Endothelial cell of hepatic sinusoid (primary cell): ENCODE measurements at regions not wholly inside any gene's neighbourhood (a gene's known extent, or its start where the extent isn't known, plus 50 kb on each side); places are given as distances from the start of the nearest gene placed in this dataset.

Experiments
- in situ Hi-C: cut with HindIII; loops from 2 replicates; pipeline ENCODE4 v1.10.0; 2017; ENCODE audit warnings: low sequenced_read_pairs

- in situ Hi-C loops, result no loop called here
Observed at GRCh38 chr11:107222431-107222830, 204.2 kb upstream of the GUCY1A2 start.

- in situ Hi-C loops, result no loop called here
Observed at GRCh38 chr11:107221748-107222285, 203.5 kb upstream of the GUCY1A2 start.

- in situ Hi-C loops, result no loop called here
Observed at GRCh38 chr11:107218123-107219013, 200.1 kb upstream of the GUCY1A2 start.

GRCh38 chr11:107217444-107217843 lies 199.2 kb upstream of the GUCY1A2 start:
- in situ Hi-C loops, result no loop called here

GRCh38 chr11:107215010-107215409 lies 196.7 kb upstream of the GUCY1A2 start:
- in situ Hi-C loops, result no loop called here

GRCh38 chr11:107203656-107204055 lies 185.4 kb upstream of the GUCY1A2 start:
- in situ Hi-C loops, result no loop called here

GRCh38 chr11:107202241-107202640 lies 184.0 kb upstream of the GUCY1A2 start:
- in situ Hi-C loops, result no loop called here

GRCh38 chr11:107198490-107199007 lies 180.3 kb upstream of the GUCY1A2 start:
- in situ Hi-C loops, result no loop called here

- in situ Hi-C loops, result no loop called here
Observed at GRCh38 chr11:107197932-107198331, 179.7 kb upstream of the GUCY1A2 start.

GRCh38 chr11:107196732-107197131 lies 178.5 kb upstream of the GUCY1A2 start:
- in situ Hi-C loops, result no loop called here

- in situ Hi-C loops, result no loop called here
Observed at GRCh38 chr11:107184986-107185385, 166.7 kb upstream of the GUCY1A2 start.

- in situ Hi-C loops, result no loop called here
Observed at GRCh38 chr11:107183953-107184352, 165.7 kb upstream of the GUCY1A2 start.

- in situ Hi-C loops, result no loop called here
Observed at GRCh38 chr11:107182978-107183377, 164.7 kb upstream of the GUCY1A2 start.

GRCh38 chr11:107180236-107180635 lies 162.0 kb upstream of the GUCY1A2 start:
- in situ Hi-C loops, result no loop called here

- in situ Hi-C loops, result no loop called here
Observed at GRCh38 chr11:107179829-107180228, 161.6 kb upstream of the GUCY1A2 start.

GRCh38 chr11:107177106-107177477 lies 158.8 kb upstream of the GUCY1A2 start:
- in situ Hi-C loops, result no loop called here

- in situ Hi-C loops, result no loop called here
Observed at GRCh38 chr11:107176148-107177105, 158.2 kb upstream of the GUCY1A2 start.

- in situ Hi-C loops, result no loop called here
Observed at GRCh38 chr11:107174856-107175255, 156.6 kb upstream of the GUCY1A2 start.

GRCh38 chr11:107172996-107173395 lies 154.7 kb upstream of the GUCY1A2 start:
- in situ Hi-C loops, result no loop called here

GRCh38 chr11:107157809-107158187 lies 139.5 kb upstream of the GUCY1A2 start:
- in situ Hi-C loops, result no loop called here

GRCh38 chr11:107157146-107157808 lies 139.0 kb upstream of the GUCY1A2 start:
- in situ Hi-C loops, result no loop called here
